ENCODE measurements at regions not wholly inside any gene's neighbourhood (a gene's known extent, or its start where the extent isn't known, plus 50 kb on each side); places are given as distances from the start of the nearest gene placed in this dataset.
A peak's percentile ranks its signal among the peaks of the same experiment; 100 is the strongest.

GRCh38 chr3:177618873-177619733 lies 421.8 kb upstream of the TBL1XR1 start:
- Histone ChIP-seq H3K27ac (peak overlapping the region; percentile 16 to 37 (median 32)), H3K4me3 (no peak overlapping the region), H3K27me3 (no peaks in the 10 kb centered on the region), H3K9me3 (no peaks in the 10 kb centered on the region), H3K4me1 (peaks cover 0 to 45% (median 10%) of the 10 kb centered on the region in 4 donors), H3K36me3 (no peaks in the 10 kb centered on the region)
- 10% methylated on average over 8 of the region's 8 CpGs for WGBS (ENCODE audit: insufficient coverage, low coverage, low lambda C conversion rate, missing lambda C conversion rate)
- no peak for TF ChIP-seq POLR2A (IDR thresholded peaks at IDR 0.05)
- no peak for TF ChIP-seq CTCF (IDR thresholded peaks at IDR 0.05)
- ATAC-seq (peak; percentile 6 to 51 (median 10)), DNase-seq (no peak)
- intact Hi-C loops (cut with DNase I): no loop called here

- WGBS (ENCODE audit: insufficient coverage, low coverage, low lambda C conversion rate, missing lambda C conversion rate): 83% methylated on average over 8 of the region's 9 CpGs
- ATAC-seq (no peak), DNase-seq (no peak)
- peaks cover 0 to 36% (median 5%) of the 10 kb centered on the region in 4 donors for H3K4me1 ChIP-seq
- no peaks in the 10 kb centered on the region for H3K27me3 ChIP-seq
- no peak for TF ChIP-seq POLR2A (IDR thresholded peaks at IDR 0.05)
- TF ChIP-seq CTCF (IDR thresholded peaks at IDR 0.05): no peak
- H3K4me3 ChIP-seq: no peak overlapping the region
- H3K9me3 ChIP-seq: no peaks in the 10 kb centered on the region
- intact Hi-C loops (cut with DNase I): no loop called here
- H3K27ac ChIP-seq: peak overlapping the region in 1 of 3 donors; percentile 16
- no peaks in the 10 kb centered on the region for H3K36me3 ChIP-seq
Observed at GRCh38 chr3:177620073-177620472, 422.8 kb upstream of the TBL1XR1 start.

GRCh38 chr3:177622520-177622919 lies 425.2 kb upstream of the TBL1XR1 start:
- Histone ChIP-seq H3K9me3 (no peaks in the 10 kb centered on the region), H3K27me3 (no peaks in the 10 kb centered on the region), H3K4me3 (no peak overlapping the region), H3K27ac (no peak overlapping the region), H3K36me3 (no peaks in the 10 kb centered on the region), H3K4me1 (peaks cover 0 to 26% (median 5%) of the 10 kb centered on the region in 4 donors)
- 100% methylated on average over 1 of the region's 1 CpG for WGBS (ENCODE audit: insufficient coverage, low coverage, low lambda C conversion rate, missing lambda C conversion rate)
- intact Hi-C loops (cut with DNase I): no loop called here
- TF ChIP-seq CTCF (IDR thresholded peaks at IDR 0.05) (no peak), POLR2A (IDR thresholded peaks at IDR 0.05) (no peak)
- DNase-seq: no peak
- no peak for ATAC-seq

GRCh38 chr3:177622982-177623617 lies 425.8 kb upstream of the TBL1XR1 start:
- TF ChIP-seq POLR2A (IDR thresholded peaks at IDR 0.05) (no peak), CTCF (IDR thresholded peaks at IDR 0.05) (no peak)
- no peak overlapping the region for H3K4me3 ChIP-seq
- H3K4me1 ChIP-seq: peaks cover 0 to 26% (median 5%) of the 10 kb centered on the region in 4 donors
- 78% methylated on average over 5 of the region's 5 CpGs for WGBS (ENCODE audit: insufficient coverage, low coverage, low lambda C conversion rate, missing lambda C conversion rate)
- ATAC-seq: peak in 2 of 4 donors; percentile 24 to 32
- no peak for DNase-seq
- no peaks in the 10 kb centered on the region for H3K9me3 ChIP-seq
- H3K36me3 ChIP-seq: no peaks in the 10 kb centered on the region
- no peaks in the 10 kb centered on the region for H3K27me3 ChIP-seq
- no peak overlapping the region for H3K27ac ChIP-seq
- intact Hi-C loops (cut with DNase I): no loop called here
